RWPE2 (cell line): ENCODE measurements at regions not wholly inside any gene's neighbourhood (a gene's known extent, or its start where the extent isn't known, plus 50 kb on each side); places are given as distances from the start of the nearest gene placed in this dataset.

Experiments used
- ATAC-seq: fragments of 200-7000 bp; cut with Tn5 transposase; 3 replicates; pipeline ENCODE4 v1.9.1; 2021; ENCODE audit warnings: low read depth
- DNase-seq: peaks from one replicate; pipeline ENCODE4 v3.0.0-alpha.2; 2020; ENCODE audit warnings: low spot score
- H3K27ac ChIP-seq: fragments of 450-650 bp; 2 replicates; pipeline ENCODE4 v1.5.1; 2017; ENCODE audit warnings: mild to moderate bottlenecking; ENCODE audit not compliant: poor library complexity, severe bottlenecking
- H3K27me3 ChIP-seq: fragments of 250-450 bp; sonication (Bioruptor Pico); 2 replicates; pipeline ENCODE4 v1.5.1; 2021; ENCODE audit warnings: mild to moderate bottlenecking, moderate library complexity; ENCODE audit not compliant: insufficient read depth, poor library complexity, severe bottlenecking
- H3K36me3 ChIP-seq: fragments of 250-450 bp; sonication (Bioruptor Pico); 2 replicates; pipeline ENCODE4 v1.5.1; 2020; ENCODE audit warnings: low read depth, mild to moderate bottlenecking, moderate library complexity
- H3K4me1 ChIP-seq: fragments of 250-450 bp; sonication (Bioruptor Pico); 2 replicates; pipeline ENCODE4 v1.5.1; 2021; ENCODE audit warnings: mild to moderate bottlenecking, moderate library complexity; ENCODE audit not compliant: insufficient read depth, poor library complexity, severe bottlenecking
- H3K4me3 ChIP-seq: fragments of 250-450 bp; sonication (Bioruptor Pico); 2 replicates; pipeline ENCODE4 v1.5.1; 2021; ENCODE audit warnings: mild to moderate bottlenecking, moderate library complexity; ENCODE audit not compliant: severe bottlenecking
- H3K9me3 ChIP-seq: fragments of 250-450 bp; sonication (Bioruptor Pico); 2 replicates; pipeline ENCODE4 v1.5.1; 2021; ENCODE audit warnings: mild to moderate bottlenecking, moderate library complexity; ENCODE audit not compliant: severe bottlenecking
- TF ChIP-seq, protein P1 (sequence below): fragments of 450-650 bp; IDR thresholded peaks from one replicate; pipeline ENCODE4 v1.5.1; 2017; ENCODE audit warnings: mild to moderate bottlenecking, moderate library complexity; ENCODE audit not compliant: poor library complexity, severe bottlenecking

DNA sequence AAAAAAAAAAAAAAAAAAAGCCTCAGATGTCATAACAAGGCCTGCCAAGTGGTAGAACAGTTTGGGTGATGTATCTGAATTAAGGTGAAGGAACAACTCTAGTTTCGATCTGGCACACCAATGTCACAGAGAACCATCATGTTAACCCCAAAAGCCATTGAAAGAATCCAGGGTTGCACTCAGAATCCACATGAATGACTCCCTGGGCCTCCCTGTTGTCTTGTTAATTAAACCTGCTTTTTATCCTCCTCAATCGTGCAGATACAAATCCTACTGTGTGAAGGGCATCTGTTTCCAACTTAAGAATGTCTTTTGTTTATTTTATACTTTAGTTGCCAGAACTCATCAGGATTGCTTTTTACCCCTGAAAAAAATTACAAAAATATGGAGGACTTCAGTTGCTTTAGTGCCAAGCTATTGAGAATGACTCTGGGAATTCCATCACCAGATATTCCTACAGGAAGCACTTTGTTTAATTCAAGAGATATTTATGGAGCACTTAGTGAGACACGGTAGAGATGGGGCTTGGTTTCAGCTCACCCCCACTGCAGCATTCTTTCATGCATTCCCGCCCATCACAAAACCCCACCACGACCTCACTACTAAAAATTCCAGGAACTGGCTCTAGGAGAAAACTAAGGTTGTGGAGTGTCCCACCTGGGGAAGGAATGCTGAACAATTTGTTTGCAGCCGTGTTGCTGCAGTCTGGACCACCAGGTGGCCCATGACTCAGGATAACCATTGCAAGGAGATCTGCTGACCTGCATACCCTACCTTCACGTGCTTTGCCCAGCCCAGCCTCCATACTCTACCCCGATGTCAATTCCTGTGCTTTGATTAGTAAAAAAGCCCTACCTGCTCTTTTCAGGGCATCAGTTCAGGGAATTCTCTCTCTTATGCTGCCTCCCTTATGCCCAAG lies 63.8 kb upstream of the GPRC5B start:
- Histone ChIP-seq H3K9me3 (no peaks in the 10 kb centered on the region), H3K27ac (no peak overlapping the region), H3K27me3 (no peaks in the 10 kb centered on the region), H3K36me3 (no peaks in the 10 kb centered on the region), H3K4me3 (no peak overlapping the region), H3K4me1 (no peaks in the 10 kb centered on the region)
- ATAC-seq, result no peak
- TF ChIP-seq, protein P1, sequence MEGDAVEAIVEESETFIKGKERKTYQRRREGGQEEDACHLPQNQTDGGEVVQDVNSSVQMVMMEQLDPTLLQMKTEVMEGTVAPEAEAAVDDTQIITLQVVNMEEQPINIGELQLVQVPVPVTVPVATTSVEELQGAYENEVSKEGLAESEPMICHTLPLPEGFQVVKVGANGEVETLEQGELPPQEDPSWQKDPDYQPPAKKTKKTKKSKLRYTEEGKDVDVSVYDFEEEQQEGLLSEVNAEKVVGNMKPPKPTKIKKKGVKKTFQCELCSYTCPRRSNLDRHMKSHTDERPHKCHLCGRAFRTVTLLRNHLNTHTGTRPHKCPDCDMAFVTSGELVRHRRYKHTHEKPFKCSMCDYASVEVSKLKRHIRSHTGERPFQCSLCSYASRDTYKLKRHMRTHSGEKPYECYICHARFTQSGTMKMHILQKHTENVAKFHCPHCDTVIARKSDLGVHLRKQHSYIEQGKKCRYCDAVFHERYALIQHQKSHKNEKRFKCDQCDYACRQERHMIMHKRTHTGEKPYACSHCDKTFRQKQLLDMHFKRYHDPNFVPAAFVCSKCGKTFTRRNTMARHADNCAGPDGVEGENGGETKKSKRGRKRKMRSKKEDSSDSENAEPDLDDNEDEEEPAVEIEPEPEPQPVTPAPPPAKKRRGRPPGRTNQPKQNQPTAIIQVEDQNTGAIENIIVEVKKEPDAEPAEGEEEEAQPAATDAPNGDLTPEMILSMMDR, result no peak
- no peak for DNase-seq

DNA sequence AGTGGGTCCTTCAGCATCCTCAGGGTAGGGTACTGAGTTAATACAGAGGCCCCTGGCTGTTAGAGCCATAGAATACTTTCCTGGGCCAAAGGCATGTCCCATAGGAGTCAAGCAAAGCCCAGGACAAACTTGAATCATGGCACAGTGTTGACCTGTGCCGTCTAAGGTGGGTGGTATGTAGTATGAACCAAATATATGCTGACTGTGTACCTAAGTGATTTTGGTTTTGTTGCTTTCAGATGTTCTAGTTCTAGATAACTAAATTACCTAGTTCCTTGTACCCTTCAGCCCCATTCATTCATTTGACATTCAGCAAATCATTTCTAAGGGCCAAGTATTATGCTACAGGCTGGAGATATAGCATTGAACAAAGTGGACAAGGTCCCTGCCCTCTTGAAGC lies 61.3 kb upstream of the GPRC5B start:
- no peaks in the 10 kb centered on the region for H3K9me3 ChIP-seq
- ATAC-seq (no peak), DNase-seq (no peak)
- H3K4me1 ChIP-seq, result no peaks in the 10 kb centered on the region
- H3K36me3 ChIP-seq, result no peaks in the 10 kb centered on the region
- no peaks in the 10 kb centered on the region for H3K27me3 ChIP-seq
- no peak overlapping the region for H3K4me3 ChIP-seq
- no peak overlapping the region for H3K27ac ChIP-seq
- TF ChIP-seq, protein P1, result no peak

DNA sequence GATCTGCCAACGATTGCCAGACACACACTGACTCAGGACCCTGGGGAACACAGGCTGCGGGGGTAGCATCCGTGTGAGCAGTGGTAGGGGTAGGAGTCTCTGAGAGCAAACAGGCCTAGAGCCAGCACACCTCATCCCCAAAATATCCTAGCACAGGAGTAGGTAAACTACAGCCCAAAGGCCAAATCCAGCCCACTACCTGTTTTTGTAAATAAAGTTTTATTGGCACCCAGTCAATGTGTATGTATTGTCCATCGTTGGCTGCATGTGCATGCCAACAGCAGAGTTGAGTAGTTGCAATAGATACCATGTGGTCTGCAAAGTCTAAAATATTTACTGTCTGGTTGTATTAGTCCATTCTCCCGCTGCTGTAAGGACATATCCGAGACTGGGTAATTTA lies 55.5 kb upstream of the GPRC5B start:
- H3K4me1 ChIP-seq, result no peaks in the 10 kb centered on the region
- H3K9me3 ChIP-seq, result no peaks in the 10 kb centered on the region
- H3K27ac ChIP-seq, result no peak overlapping the region
- H3K4me3 ChIP-seq, result no peak overlapping the region
- DNase-seq, result no peak
- H3K36me3 ChIP-seq, result no peaks in the 10 kb centered on the region
- no peaks in the 10 kb centered on the region for H3K27me3 ChIP-seq
- no peak for ATAC-seq
- TF ChIP-seq, protein P1, result no peak

DNA sequence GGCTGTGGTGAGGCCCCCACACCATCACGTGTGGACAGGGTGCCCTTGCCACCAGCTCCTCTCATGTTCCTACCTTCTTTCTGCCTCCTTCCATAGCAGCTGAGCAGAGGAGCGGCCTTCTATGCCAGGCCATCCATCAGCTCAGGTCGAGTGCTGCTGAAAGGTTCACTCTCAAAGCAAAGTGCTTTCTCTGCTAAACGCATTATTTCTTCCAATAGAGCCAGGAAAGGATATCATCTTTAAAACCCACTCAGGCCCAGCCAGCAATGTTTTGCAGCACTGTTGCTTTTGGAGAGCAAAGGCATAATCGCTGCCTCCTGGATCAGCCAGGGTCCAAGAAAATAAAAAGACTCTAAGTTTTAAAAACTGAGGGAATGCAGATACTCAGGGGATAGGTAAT lies 54.9 kb upstream of the GPRC5B start:
- Histone ChIP-seq H3K36me3 (no peaks in the 10 kb centered on the region), H3K9me3 (no peaks in the 10 kb centered on the region), H3K27ac (no peak overlapping the region), H3K4me1 (no peaks in the 10 kb centered on the region), H3K27me3 (no peaks in the 10 kb centered on the region), H3K4me3 (no peak overlapping the region)
- no peak for DNase-seq
- TF ChIP-seq, protein P1, result no peak
- no peak for ATAC-seq

DNA sequence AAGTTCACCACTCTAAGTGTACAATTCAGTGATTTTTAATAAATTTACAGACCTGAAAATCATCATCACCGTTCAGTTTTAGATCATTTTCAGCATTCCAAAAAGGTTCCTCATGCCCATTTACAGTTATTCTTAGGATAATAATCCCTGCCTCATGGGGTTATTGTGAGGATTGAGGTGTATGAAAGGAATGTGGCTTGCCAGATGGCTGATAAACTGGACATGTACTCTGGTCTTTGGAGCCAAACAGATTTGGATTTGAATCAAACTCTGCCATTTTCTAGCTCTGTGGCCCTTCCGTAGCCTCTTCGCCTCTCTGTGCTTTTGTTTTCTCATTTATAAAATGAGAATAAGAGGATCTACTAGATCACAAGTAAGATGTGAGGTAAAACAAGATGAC lies 53.9 kb upstream of the GPRC5B start:
- ATAC-seq (no peak), DNase-seq (no peak)
- TF ChIP-seq, protein P1, result no peak
- no peak overlapping the region for H3K4me3 ChIP-seq
- H3K27me3 ChIP-seq, result no peaks in the 10 kb centered on the region
- H3K4me1 ChIP-seq, result no peaks in the 10 kb centered on the region
- H3K9me3 ChIP-seq, result no peaks in the 10 kb centered on the region
- no peak overlapping the region for H3K27ac ChIP-seq
- no peaks in the 10 kb centered on the region for H3K36me3 ChIP-seq
